ENCODE measurements at regions not wholly inside any gene's neighbourhood (a gene's known extent, or its start where the extent isn't known, plus 50 kb on each side); places are given as distances from the start of the nearest gene placed in this dataset.

DNA sequence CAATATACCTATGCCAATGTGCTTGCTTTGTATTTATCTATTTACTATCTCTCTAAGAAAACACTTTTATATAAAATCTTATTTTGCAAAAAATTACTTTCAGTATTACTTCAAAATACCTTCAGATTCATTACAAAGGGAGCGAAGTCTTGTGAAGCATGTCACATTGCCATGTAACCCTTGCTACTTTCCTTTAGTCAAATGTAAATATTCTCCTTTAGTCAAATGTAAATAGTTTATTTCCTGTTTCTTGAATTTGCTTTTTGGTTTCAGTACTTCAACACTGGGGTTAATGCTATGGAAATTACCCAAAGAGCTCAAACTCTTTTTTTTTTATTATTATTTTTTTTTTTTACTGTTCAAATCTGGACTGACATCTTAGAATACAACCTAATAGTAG lies 383.3 kb downstream of the GRXCR1 start:
- Histone ChIP-seq H3K9me3 (ENCODE audit: insufficient read depth, low read length) (no peaks in the 10 kb centered on the region), H3K79me2 (ENCODE audit: insufficient read depth, low read length) (no peaks in the 10 kb centered on the region), H2AFZ (ENCODE audit: low read depth, low read length, severe bottlenecking) (no peak overlapping the region), H3K9ac (ENCODE audit: low read length) (no peak overlapping the region), H3K4me3 (ENCODE audit: insufficient read depth, low read length, poor library complexity, severe bottlenecking) (no peak overlapping the region), H3K9me2 (replicated peaks; ENCODE audit: insufficient read depth, low read length) (no peaks in the 10 kb centered on the region), H3K27ac (ENCODE audit: low read depth, low read length) (no peak overlapping the region), H3K4me2 (ENCODE audit: low read depth, low read length, poor library complexity, severe bottlenecking) (no peak overlapping the region), H3K36me3 (ENCODE audit: low read length) (no peaks in the 10 kb centered on the region), H3K27me3 (ENCODE audit: low read length) (no peaks in the 10 kb centered on the region), H4K20me1 (ENCODE audit: low read depth, low read length) (no peaks in the 10 kb centered on the region), H3F3A (ENCODE audit: insufficient read depth) (no peaks in the 10 kb centered on the region)
- TF ChIP-seq, protein P1, sequence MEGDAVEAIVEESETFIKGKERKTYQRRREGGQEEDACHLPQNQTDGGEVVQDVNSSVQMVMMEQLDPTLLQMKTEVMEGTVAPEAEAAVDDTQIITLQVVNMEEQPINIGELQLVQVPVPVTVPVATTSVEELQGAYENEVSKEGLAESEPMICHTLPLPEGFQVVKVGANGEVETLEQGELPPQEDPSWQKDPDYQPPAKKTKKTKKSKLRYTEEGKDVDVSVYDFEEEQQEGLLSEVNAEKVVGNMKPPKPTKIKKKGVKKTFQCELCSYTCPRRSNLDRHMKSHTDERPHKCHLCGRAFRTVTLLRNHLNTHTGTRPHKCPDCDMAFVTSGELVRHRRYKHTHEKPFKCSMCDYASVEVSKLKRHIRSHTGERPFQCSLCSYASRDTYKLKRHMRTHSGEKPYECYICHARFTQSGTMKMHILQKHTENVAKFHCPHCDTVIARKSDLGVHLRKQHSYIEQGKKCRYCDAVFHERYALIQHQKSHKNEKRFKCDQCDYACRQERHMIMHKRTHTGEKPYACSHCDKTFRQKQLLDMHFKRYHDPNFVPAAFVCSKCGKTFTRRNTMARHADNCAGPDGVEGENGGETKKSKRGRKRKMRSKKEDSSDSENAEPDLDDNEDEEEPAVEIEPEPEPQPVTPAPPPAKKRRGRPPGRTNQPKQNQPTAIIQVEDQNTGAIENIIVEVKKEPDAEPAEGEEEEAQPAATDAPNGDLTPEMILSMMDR (IDR thresholded peaks at IDR 0.05; ENCODE audit: insufficient read depth, low read length, poor library complexity, severe bottlenecking) = no peak
- no peak for TF ChIP-seq EZH2phosphoT487 (conservative IDR thresholded peaks at IDR 0.05; ENCODE audit: low read length)

DNA sequence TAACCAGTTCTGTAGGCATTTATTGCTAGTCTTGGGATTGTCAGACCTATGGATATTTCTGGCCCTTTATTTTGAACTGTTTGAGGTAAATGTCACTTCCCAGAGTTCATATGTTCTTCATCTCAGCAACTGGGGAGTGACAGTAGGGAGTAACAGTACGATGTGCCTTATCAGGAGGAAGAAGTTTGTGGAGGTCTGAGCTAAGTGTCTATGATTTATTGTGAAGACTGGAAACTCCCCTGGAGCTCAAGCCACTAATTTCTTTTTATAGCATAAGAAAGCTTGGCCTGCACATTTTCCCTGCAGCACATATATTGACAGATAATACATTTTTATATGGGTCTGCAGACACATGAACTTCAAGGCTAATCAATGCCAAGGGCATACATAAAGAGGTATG lies 383.8 kb downstream of the GRXCR1 start:
- TF ChIP-seq, protein P1 (IDR thresholded peaks at IDR 0.05; ENCODE audit: insufficient read depth, low read length, poor library complexity, severe bottlenecking) = no peak
- TF ChIP-seq EZH2phosphoT487 (conservative IDR thresholded peaks at IDR 0.05; ENCODE audit: low read length) = no peak
- no peak overlapping the region for H3K27ac ChIP-seq (ENCODE audit: low read depth, low read length)
- H3K4me3 ChIP-seq (ENCODE audit: insufficient read depth, low read length, poor library complexity, severe bottlenecking) = no peak overlapping the region
- H3K9ac ChIP-seq (ENCODE audit: low read length) = no peak overlapping the region
- no peaks in the 10 kb centered on the region for H3K27me3 ChIP-seq (ENCODE audit: low read length)
- H3K9me2 ChIP-seq (replicated peaks; ENCODE audit: insufficient read depth, low read length) = no peaks in the 10 kb centered on the region
- no peaks in the 10 kb centered on the region for H4K20me1 ChIP-seq (ENCODE audit: low read depth, low read length)
- H3K36me3 ChIP-seq (ENCODE audit: low read length) = no peaks in the 10 kb centered on the region
- H3K4me2 ChIP-seq (ENCODE audit: low read depth, low read length, poor library complexity, severe bottlenecking) = no peak overlapping the region
- no peaks in the 10 kb centered on the region for H3K9me3 ChIP-seq (ENCODE audit: insufficient read depth, low read length)
- no peaks in the 10 kb centered on the region for H3F3A ChIP-seq (ENCODE audit: insufficient read depth)
- no peak overlapping the region for H2AFZ ChIP-seq (ENCODE audit: low read depth, low read length, severe bottlenecking)
- H3K79me2 ChIP-seq (ENCODE audit: insufficient read depth, low read length) = no peaks in the 10 kb centered on the region

DNA sequence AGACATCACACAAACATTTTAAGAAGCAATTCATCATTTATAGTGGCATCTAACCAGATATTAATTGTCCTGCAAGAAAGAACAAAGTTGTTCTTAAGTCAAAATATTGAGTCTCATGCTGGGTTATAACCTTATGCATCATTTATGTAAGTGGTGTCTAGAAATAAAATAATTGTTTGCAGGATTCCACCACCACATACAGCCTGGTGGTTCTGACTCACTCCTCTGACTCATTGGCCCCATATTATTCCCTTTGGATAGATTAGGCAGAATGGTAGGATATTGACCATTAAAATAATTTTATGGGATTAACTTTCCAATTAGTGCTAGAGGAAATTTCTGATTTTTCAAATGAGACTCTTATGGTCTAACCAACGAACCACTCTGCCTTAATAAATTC lies 384.5 kb downstream of the GRXCR1 start:
- no peak overlapping the region for H3K27ac ChIP-seq (ENCODE audit: low read depth, low read length)
- TF ChIP-seq EZH2phosphoT487 (conservative IDR thresholded peaks at IDR 0.05; ENCODE audit: low read length) = no peak
- TF ChIP-seq, protein P1 (IDR thresholded peaks at IDR 0.05; ENCODE audit: insufficient read depth, low read length, poor library complexity, severe bottlenecking) = no peak
- H3K36me3 ChIP-seq (ENCODE audit: low read length) = no peaks in the 10 kb centered on the region
- H3K9ac ChIP-seq (ENCODE audit: low read length) = no peak overlapping the region
- no peaks in the 10 kb centered on the region for H3K79me2 ChIP-seq (ENCODE audit: insufficient read depth, low read length)
- H3K9me3 ChIP-seq (ENCODE audit: insufficient read depth, low read length) = no peaks in the 10 kb centered on the region
- no peaks in the 10 kb centered on the region for H3F3A ChIP-seq (ENCODE audit: insufficient read depth)
- H2AFZ ChIP-seq (ENCODE audit: low read depth, low read length, severe bottlenecking) = no peak overlapping the region
- no peaks in the 10 kb centered on the region for H3K9me2 ChIP-seq (replicated peaks; ENCODE audit: insufficient read depth, low read length)
- H3K27me3 ChIP-seq (ENCODE audit: low read length) = no peaks in the 10 kb centered on the region
- no peak overlapping the region for H3K4me3 ChIP-seq (ENCODE audit: insufficient read depth, low read length, poor library complexity, severe bottlenecking)
- H4K20me1 ChIP-seq (ENCODE audit: low read depth, low read length) = no peaks in the 10 kb centered on the region
- H3K4me2 ChIP-seq (ENCODE audit: low read depth, low read length, poor library complexity, severe bottlenecking) = no peak overlapping the region

All from SU-DHL-6 (cell line).